ENCODE measurements at regions not wholly inside any gene's neighbourhood (a gene's known extent, or its start where the extent isn't known, plus 50 kb on each side); places are given as distances from the start of the nearest gene placed in this dataset.

- H3K27me3 Mint-ChIP-seq (ENCODE audit: insufficient read depth, low read depth, poor library complexity), result peaks cover 3% of the 10 kb centered on the region
- no peak overlapping the region for H3K4me3 Mint-ChIP-seq
- Histone ChIP-seq H3K4me1 (ENCODE audit: insufficient read depth) (no peaks in the 10 kb centered on the region), H3K27ac (ENCODE audit: low read depth) (no peak overlapping the region), H3F3A (replicated peaks; ENCODE audit: low read depth) (no peaks in the 10 kb centered on the region), H3K79me2 (replicated peaks; ENCODE audit: insufficient read depth) (no peaks in the 10 kb centered on the region), H2AFZ (no peak overlapping the region), H3K9me2 (ENCODE audit: insufficient read depth) (no peaks in the 10 kb centered on the region), H3K4me2 (no peak overlapping the region), H4K20me1 (replicated peaks; ENCODE audit: insufficient read depth) (no peaks in the 10 kb centered on the region), H3K36me3 (ENCODE audit: insufficient read depth) (no peaks in the 10 kb centered on the region), H3K4me3 (no peak overlapping the region), H3K27me3 (ENCODE audit: insufficient read depth) (no peaks in the 10 kb centered on the region)
- TF ChIP-seq EZH2 (IDR thresholded peaks at IDR 0.05; ENCODE audit: low read depth, unreplicated experiment) (no peak), STAT1 (IDR thresholded peaks at IDR 0.05; ENCODE audit: unreplicated experiment) (no peak), POLR2AphosphoS5 (IDR thresholded peaks at IDR 0.05; ENCODE audit: low read depth) (no peak), NANOG (IDR thresholded peaks at IDR 0.05; ENCODE audit: borderline replicate concordance) (no peak), EZH2phosphoT487 (IDR thresholded peaks at IDR 0.05; ENCODE audit: unreplicated experiment) (no peak), ZNF114 (CRISPR knock-in tag; IDR thresholded peaks at IDR 0.05) (no peak), REST (IDR thresholded peaks at IDR 0.05; ENCODE audit: unreplicated experiment) (no peak), JUNB (IDR thresholded peaks at IDR 0.05; ENCODE audit: unreplicated experiment) (no peak), CTCF (conservative IDR thresholded peaks at IDR 0.05; ENCODE audit: low read depth in 2 of 2) (no peak)
- DNase-seq (ENCODE audit: low spot score) (no peak), ATAC-seq (no peak)
- H3K9me3 Mint-ChIP-seq, result no peaks in the 10 kb centered on the region
- H3K27ac Mint-ChIP-seq, result no peak overlapping the region
- H3K4me1 Mint-ChIP-seq, result peaks cover 15% of the 10 kb centered on the region
- no peaks in the 10 kb centered on the region for H3K36me3 Mint-ChIP-seq (ENCODE audit: low read depth)
Observed at GRCh38 chr6:74611220-74611619, 594.6 kb downstream of the COL12A1 start.

DNA sequence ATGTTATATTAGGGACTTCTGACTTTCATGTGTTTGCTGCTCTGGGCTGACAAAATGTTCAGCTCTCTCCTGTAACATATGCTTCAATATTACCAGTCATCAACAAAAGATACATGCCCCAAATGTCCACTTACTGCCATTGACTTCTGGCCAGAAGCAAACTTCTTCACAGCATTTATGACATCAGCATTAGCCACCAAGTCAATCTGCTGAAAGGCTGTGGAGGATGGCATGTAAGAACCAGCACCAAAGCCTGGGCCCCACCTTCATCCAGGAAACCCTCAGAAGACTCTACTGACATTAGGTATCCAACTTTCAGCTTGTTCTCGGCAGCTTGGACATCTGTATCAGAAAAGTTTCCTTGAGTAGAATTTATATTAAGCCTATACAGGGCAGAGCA, 595.5 kb downstream of the COL12A1 start:
- Histone ChIP-seq H3K79me2 (replicated peaks; ENCODE audit: insufficient read depth) (no peaks in the 10 kb centered on the region), H3K4me2 (no peak overlapping the region), H3K27me3 (ENCODE audit: insufficient read depth) (no peaks in the 10 kb centered on the region), H3K4me3 (no peak overlapping the region), H3F3A (replicated peaks; ENCODE audit: low read depth) (no peaks in the 10 kb centered on the region), H3K9me2 (ENCODE audit: insufficient read depth) (no peaks in the 10 kb centered on the region), H3K4me1 (ENCODE audit: insufficient read depth) (no peaks in the 10 kb centered on the region), H3K27ac (ENCODE audit: low read depth) (no peak overlapping the region), H2AFZ (no peak overlapping the region), H3K36me3 (ENCODE audit: insufficient read depth) (no peaks in the 10 kb centered on the region), H4K20me1 (replicated peaks; ENCODE audit: insufficient read depth) (no peaks in the 10 kb centered on the region)
- no peak for DNase-seq (ENCODE audit: low spot score)
- no peaks in the 10 kb centered on the region for H3K36me3 Mint-ChIP-seq (ENCODE audit: low read depth)
- peaks cover 15% of the 10 kb centered on the region for H3K4me1 Mint-ChIP-seq
- ATAC-seq, result no peak
- H3K9me3 Mint-ChIP-seq, result no peaks in the 10 kb centered on the region
- no peak overlapping the region for H3K4me3 Mint-ChIP-seq
- H3K27ac Mint-ChIP-seq, result no peak overlapping the region
- H3K27me3 Mint-ChIP-seq (ENCODE audit: insufficient read depth, low read depth, poor library complexity), result peaks cover 3% of the 10 kb centered on the region
- TF ChIP-seq ZNF114 (CRISPR knock-in tag; IDR thresholded peaks at IDR 0.05) (no peak), EZH2 (IDR thresholded peaks at IDR 0.05; ENCODE audit: low read depth, unreplicated experiment) (no peak), POLR2AphosphoS5 (IDR thresholded peaks at IDR 0.05; ENCODE audit: low read depth) (no peak), ZNF331 (CRISPR knock-in tag; IDR thresholded peaks at IDR 0.05; ENCODE audit: low read depth) (no peak)

Measured in GM23338 (cell line).